Activated CD4-positive, alpha-beta T cell treated with anti-CD3 and anti-CD28 coated beads, Interleukin-2, Interleukin-6, amounts not matched to agents 100 ng/mL and 50 ng/mL, durations not matched to agents 16 hours and 8 hours (primary cell): ENCODE measurements at regions not wholly inside any gene's neighbourhood (a gene's known extent, or its start where the extent isn't known, plus 50 kb on each side); places are given as distances from the start of the nearest gene placed in this dataset.
A peak's percentile ranks its signal among the peaks of the same experiment; 100 is the strongest.
"Not testable (repeated sequence)": the region's sequence is repeated elsewhere in the genome, so short reads cannot be mapped to it uniquely, and the experiment has no call there.

Experiments used
- DNase-seq: peaks from one replicate; pipeline ENCODE4 v3.0.0-alpha.2; 2020

GRCh38 chr6:165001502-165002157 is 307.8 kb downstream of the C6orf118 start:
- no peak for DNase-seq

- no peak for DNase-seq
Measured at GRCh38 chr6:164998297-164998696, 311.1 kb downstream of the C6orf118 start.

GRCh38 chr6:164996838-164997237 is 312.6 kb downstream of the C6orf118 start:
- DNase-seq = no peak

- DNase-seq = no peak
Measured at GRCh38 chr6:164991573-164991972, 317.8 kb downstream of the C6orf118 start.

GRCh38 chr6:164990901-164991300 is 318.5 kb downstream of the C6orf118 start:
- no peak for DNase-seq

GRCh38 chr6:164982389-164982788 is 327.0 kb downstream of the C6orf118 start:
- no peak for DNase-seq

- no peak for DNase-seq
Measured at GRCh38 chr6:164967102-164967501, 342.3 kb downstream of the C6orf118 start.

- no peak for DNase-seq
Measured at GRCh38 chr6:164962805-164963204, 346.6 kb downstream of the C6orf118 start.

- DNase-seq = no peak
Measured at GRCh38 chr6:164947164-164947563, 362.2 kb downstream of the C6orf118 start.

- DNase-seq = no peak
Measured at GRCh38 chr6:164942271-164942670, 367.1 kb downstream of the C6orf118 start.

- not testable (repeated sequence) for DNase-seq
Measured at GRCh38 chr6:164933238-164933794, 376.1 kb downstream of the C6orf118 start.

GRCh38 chr6:164929408-164929977 is 379.9 kb downstream of the C6orf118 start:
- DNase-seq = no peak

GRCh38 chr6:164928728-164929407 is 380.5 kb downstream of the C6orf118 start:
- no peak for DNase-seq

GRCh38 chr6:164928057-164928727 is 381.2 kb downstream of the C6orf118 start:
- no peak for DNase-seq

- peak; percentile 62 for DNase-seq
Measured at GRCh38 chr6:164927288-164928056, 381.9 kb downstream of the C6orf118 start.

- no peak for DNase-seq
Measured at GRCh38 chr6:164926686-164927085, 382.7 kb downstream of the C6orf118 start.

- DNase-seq = no peak
Measured at GRCh38 chr6:164925681-164926530, 383.5 kb downstream of the C6orf118 start.

GRCh38 chr6:164924674-164925073 is 384.7 kb downstream of the C6orf118 start:
- no peak for DNase-seq

GRCh38 chr6:164917211-164917610 is 392.2 kb downstream of the C6orf118 start:
- DNase-seq = no peak

- DNase-seq = no peak
Measured at GRCh38 chr6:164916087-164916486, 393.3 kb downstream of the C6orf118 start.

- no peak for DNase-seq
Measured at GRCh38 chr6:164911873-164912580, 397.4 kb downstream of the C6orf118 start.
